Right forelimb (tissue), 1 donor: ENCODE measurements at regions not wholly inside any gene's neighbourhood (a gene's known extent, or its start where the extent isn't known, plus 50 kb on each side); places are given as distances from the start of the nearest gene placed in this dataset.
"Not testable (repeated sequence)": the region's sequence is repeated elsewhere in the genome, so short reads cannot be mapped to it uniquely, and the experiment has no call there.

Experiments
- DNase-seq: peaks from one replicate; pipeline ENCODE4 v3.0.0-alpha.2; 2018

GRCh38 chr14:28570391-28570790, 196.2 kb upstream of the FOXG1 start:
- no peak for DNase-seq

- no peak for DNase-seq
These were observed 195.0 kb upstream of the FOXG1 start for GRCh38 chr14:28571636-28572035.

- DNase-seq = no peak
These were observed 190.1 kb upstream of the FOXG1 start for GRCh38 chr14:28576523-28576922.

DNA sequence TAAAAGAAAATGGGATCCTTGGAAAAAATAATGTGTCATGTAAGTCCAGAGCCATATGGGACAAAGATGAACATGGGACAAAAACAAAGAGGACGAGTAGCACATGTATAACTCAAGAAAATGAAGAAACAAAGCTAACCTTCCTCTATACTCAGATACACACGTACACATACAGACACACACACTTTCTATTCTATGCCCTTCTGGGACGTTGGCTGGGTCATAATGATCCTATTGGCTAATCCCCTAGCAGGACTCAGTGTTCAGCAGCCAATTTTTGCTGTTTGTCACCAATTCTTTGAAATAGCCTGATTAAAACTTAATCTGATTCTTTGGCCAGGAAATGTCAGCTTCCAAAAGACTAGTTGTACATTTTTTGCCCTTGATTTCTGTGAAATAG, 189.4 kb upstream of the FOXG1 start:
- no peak for DNase-seq

- no peak for DNase-seq
These were observed 188.9 kb upstream of the FOXG1 start for GRCh38 chr14:28577711-28578131.

GRCh38 chr14:28584951-28585350, 181.6 kb upstream of the FOXG1 start:
- no peak for DNase-seq

- DNase-seq = no peak
These were observed 176.8 kb upstream of the FOXG1 start for GRCh38 chr14:28589792-28590191.

GRCh38 chr14:28596391-28596790, 170.2 kb upstream of the FOXG1 start:
- DNase-seq = peak; percentile 47

- DNase-seq = no peak
These were observed 167.4 kb upstream of the FOXG1 start for GRCh38 chr14:28599191-28599590.

DNA sequence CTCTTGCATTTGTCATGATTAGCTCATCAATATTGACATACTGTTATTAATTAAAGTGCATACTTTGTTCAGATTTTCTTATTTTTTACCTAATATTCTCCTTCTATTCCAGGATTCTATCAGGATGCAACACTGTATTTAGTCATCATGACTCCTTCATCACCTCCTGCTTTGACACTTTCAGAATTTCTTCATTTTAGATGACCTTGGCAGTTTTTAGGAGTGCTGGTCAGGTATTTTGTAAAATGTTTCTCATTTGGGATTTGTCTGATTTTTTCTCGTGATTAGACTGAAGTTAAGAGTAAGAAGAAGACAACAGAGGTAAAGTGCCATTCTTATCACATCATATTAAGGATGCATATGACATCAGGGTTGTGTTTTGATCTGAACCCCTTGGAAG, 167.0 kb upstream of the FOXG1 start:
- no peak for DNase-seq

- DNase-seq = no peak
These were observed 163.0 kb upstream of the FOXG1 start for GRCh38 chr14:28603606-28604005.

- DNase-seq = no peak
These were observed 158.9 kb upstream of the FOXG1 start for GRCh38 chr14:28607661-28608060.

DNA sequence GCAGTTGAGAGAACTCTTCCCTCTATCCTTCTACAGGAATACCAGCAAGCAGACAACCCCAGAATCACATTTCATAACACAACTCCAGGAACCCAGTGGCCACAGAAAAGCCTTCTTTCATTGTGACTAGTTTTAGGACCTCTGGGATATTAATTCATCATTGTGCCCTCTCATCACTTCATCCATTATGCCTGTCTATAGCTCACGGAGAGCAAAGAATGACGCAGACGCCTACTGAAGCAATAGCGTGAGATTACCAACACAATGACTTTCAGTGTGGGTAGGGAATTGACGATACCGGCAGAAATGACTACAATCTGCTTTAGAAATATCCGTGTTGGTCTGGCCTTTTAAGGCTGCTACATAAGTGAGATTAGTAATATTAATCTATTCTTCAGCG, 158.1 kb upstream of the FOXG1 start:
- DNase-seq = no peak

- DNase-seq = peak; percentile 76
These were observed 157.4 kb upstream of the FOXG1 start for GRCh38 chr14:28608851-28609828.

DNA sequence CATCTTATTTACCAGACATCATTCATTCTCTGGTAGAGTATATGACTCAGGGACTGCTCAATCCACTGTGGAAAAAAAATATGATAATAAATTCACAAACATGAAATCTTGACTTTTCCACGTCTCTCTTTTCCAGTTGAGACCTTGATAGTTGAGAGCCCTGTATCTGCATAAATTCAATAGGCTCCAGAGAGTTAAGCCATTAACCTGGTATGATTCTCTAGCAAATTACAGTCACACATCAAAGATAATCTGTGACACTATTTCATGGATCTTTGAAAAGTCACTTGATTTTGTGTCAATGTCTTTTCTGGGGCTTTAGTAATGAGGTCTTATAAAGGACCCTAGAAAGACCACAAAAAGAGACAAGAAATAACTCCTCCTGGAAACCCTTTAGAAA, 154.2 kb upstream of the FOXG1 start:
- no peak for DNase-seq

GRCh38 chr14:28613532-28613931, 153.1 kb upstream of the FOXG1 start:
- no peak for DNase-seq

GRCh38 chr14:28626780-28627179, 139.8 kb upstream of the FOXG1 start:
- no peak for DNase-seq

DNA sequence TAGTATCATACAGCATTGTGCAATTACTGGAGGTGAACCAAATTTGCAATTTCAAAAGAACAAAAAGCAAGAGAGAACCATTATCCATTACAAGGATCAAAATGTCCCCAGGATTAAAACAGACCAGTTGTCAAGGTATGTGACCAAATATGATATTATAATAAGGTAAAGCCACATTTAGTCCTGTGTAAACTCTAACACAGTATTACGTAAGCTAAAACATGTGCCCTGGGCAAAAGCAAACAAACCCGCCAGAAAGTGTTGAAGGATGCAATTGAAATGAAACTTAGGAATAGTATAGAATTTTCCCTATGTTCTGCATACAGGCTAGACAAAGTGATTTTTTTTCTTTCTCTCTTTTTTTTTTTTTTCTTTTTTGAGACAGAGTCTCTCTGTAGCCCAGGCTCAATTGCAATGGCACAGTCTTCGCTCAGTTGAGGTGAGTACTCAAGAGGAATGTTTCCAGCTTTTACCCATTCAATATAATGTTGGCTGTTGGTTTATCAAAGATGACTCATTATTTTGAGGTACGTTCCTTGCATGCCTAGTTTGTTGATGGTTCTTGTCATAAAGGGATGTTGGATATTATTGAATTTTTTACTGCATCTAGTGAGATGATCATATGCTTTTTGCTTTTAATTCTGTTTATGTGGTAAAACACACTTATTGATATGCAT, 137.1 kb upstream of the FOXG1 start:
- no peak for DNase-seq

DNA sequence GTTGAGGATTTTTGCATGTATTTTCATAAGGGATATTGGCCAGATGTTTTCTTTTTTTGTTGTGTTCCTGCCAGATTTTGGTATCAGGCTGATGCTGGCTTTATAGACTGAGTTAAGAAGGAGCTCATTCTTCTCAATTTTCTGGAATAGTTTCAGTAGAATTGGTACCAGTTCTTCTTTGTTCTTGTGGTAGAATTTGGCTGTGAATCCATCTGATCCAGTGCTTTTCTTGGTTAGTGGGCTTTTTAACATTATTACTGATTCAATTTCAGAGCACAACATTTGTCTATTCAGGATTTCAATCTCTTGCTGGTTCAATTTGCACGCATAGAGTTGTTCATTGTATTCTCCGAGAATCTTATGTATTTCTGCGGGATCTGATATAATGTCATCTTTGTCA, 136.5 kb upstream of the FOXG1 start:
- no peak for DNase-seq

DNA sequence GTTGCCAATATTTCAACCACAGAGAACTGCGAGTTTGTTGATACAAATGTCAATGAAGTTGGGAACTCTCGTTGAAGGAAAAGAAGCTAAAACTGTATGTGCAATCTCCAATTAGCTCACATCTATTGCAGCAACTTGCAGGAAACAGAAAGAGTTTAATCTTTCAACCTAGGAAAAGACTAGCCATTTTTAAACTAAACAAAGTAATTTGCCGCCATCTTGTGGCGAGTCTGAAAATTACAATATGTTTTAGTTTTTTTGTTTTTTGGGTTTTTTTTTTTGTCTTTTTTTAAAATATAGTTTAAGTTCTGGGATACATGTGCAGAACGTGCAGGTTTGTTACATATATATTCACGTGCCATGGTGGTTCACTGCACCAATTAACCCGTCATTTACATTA, 131.2 kb upstream of the FOXG1 start:
- no peak for DNase-seq

GRCh38 chr14:28635816-28636215, 130.8 kb upstream of the FOXG1 start:
- not testable (repeated sequence) for DNase-seq

GRCh38 chr14:28641189-28641588, 125.4 kb upstream of the FOXG1 start:
- not testable (repeated sequence) for DNase-seq

DNA sequence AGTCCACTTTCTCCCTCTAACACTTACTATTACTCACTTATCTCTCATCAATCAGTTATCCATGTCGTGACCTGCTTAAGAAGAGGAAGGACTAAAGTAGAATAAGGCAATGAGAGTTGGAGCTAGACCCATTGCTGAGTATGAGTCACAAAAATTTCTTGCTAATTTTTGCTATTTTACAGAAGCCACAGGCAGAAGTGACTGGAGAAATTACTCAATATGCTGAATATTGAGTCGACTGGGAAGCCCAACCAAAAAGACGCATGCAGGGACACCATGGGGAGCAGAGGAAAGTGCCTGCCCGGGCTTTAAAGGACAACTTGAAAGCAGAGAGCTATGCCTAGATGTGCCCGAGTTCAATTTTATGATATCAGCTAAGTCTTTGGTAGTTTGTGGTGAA, 115.4 kb upstream of the FOXG1 start:
- no peak for DNase-seq

DNA sequence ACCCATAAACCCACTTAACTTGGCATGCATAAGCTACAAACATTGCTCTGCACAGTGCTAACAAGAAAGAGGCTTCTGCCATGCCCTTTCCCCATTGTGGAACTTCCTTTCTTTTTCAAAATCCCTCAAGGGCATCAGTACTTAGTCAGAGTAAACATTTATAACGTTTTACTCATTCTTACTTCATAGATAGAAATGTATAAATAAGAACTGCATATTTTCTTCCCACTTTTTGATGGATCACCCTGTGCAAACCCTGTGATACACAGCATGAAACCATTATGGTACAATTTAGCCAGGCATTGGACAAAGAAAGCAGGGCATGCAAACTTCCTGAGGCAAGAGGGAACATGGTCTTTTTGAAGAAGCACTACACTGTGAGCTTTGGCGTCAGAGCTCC, 113.8 kb upstream of the FOXG1 start:
- no peak for DNase-seq
